OCI-LY3 (cell line): ENCODE measurements at regions not wholly inside any gene's neighbourhood (a gene's known extent, or its start where the extent isn't known, plus 50 kb on each side); places are given as distances from the start of the nearest gene placed in this dataset.

Experiments used
- CTCF ChIP-seq: fragments of 200-600, 300-600 bp; sonication (generic); IDR thresholded peaks from 2 replicates; pipeline ENCODE4 v1.5.1; 2014; ENCODE audit warnings: antibody characterized with exemption, low read length, low read depth
- EZH2phosphoT487 ChIP-seq: fragments of 200-600 bp; shearing (Covaris generic); IDR thresholded peaks from 2 replicates; pipeline ENCODE4 v1.6.1; 2018; ENCODE audit warnings: antibody characterized with exemption, mixed run types, low read depth

- TF ChIP-seq CTCF (no peak), EZH2phosphoT487 (no peak)
Observed at GRCh38 chr6:114534813-114535212, 192.0 kb upstream of the HS3ST5 start.
